CD14-positive monocyte (primary cell): ENCODE measurements at regions not wholly inside any gene's neighbourhood (a gene's known extent, or its start where the extent isn't known, plus 50 kb on each side); places are given as distances from the start of the nearest gene placed in this dataset.

Source experiments
- DNase-seq, 3 donors: peaks; one replicate each; pipeline ENCODE4 v3.0.0-alpha.2; 2011 to 2022
- H2AFZ ChIP-seq: 2 replicates; pipeline ENCODE4 v1.6.0; 2012; ENCODE audit warnings: mild to moderate bottlenecking, low read depth, low read length, inconsistent platforms; ENCODE audit not compliant: insufficient read depth, poor library complexity, severe bottlenecking
- H3K27ac ChIP-seq, 2 donors: 1 replicate in 1 of 2; 2 replicates in 1 of 2; pipeline ENCODE4 v1.5.1; 2012 to 2013; ENCODE audit warnings: low read length in 2 of 2, control low read depth in 1 of 2, inconsistent platforms in 1 of 2, low read depth in 1 of 2, mild to moderate bottlenecking in 1 of 2
- H3K27me3 ChIP-seq, 2 donors: one replicate each; pipeline versions ENCODE4 v1.6.0 to v1.6.1; 2011 to 2013; ENCODE audit warnings: low read length in 2 of 2; ENCODE audit not compliant: control insufficient read depth in 2 of 2, insufficient read depth in 2 of 2
- H3K36me3 ChIP-seq, 2 donors: replicated peaks in 1 of 2; 1 replicate in 1 of 2; 2 replicates in 1 of 2; pipeline versions ENCODE4 v1.5.1 to v1.6.1; 2012 to 2013; ENCODE audit warnings: low read length in 2 of 2, control low read depth in 1 of 2, inconsistent platforms in 1 of 2, mild to moderate bottlenecking in 1 of 2; ENCODE audit not compliant: insufficient read depth in 2 of 2, control insufficient read depth in 1 of 2
- H3K4me1 ChIP-seq, 2 donors: 1 replicate in 1 of 2; 2 replicates in 1 of 2; pipeline versions ENCODE4 v1.5.1 to v1.6.1; 2012 to 2013; ENCODE audit warnings: low read length in 2 of 2, control low read depth in 1 of 2, inconsistent platforms in 1 of 2, mild to moderate bottlenecking in 1 of 2, moderate library complexity in 1 of 2; ENCODE audit not compliant: insufficient read depth in 2 of 2, control insufficient read depth in 1 of 2
- H3K4me2 ChIP-seq: replicated peaks from 2 replicates; pipeline ENCODE3; 2012; ENCODE audit warnings: low read length, moderate library complexity, mild to moderate bottlenecking; ENCODE audit not compliant: poor library complexity, severe bottlenecking; ENCODE audit errors: extremely low read depth
- H3K4me3 ChIP-seq, 3 experiments: fragments of 200-600 bp in 1 of 3; sonication (generic) in 1 of 3; replicated peaks in 1 of 3; 1 replicate in 2 of 3; 2 replicates in 1 of 3; pipeline ENCODE4 v1.5.1; 2011 to 2013; ENCODE audit warnings: low read length in 3 of 3, mild to moderate bottlenecking in 3 of 3, control low read depth in 2 of 3, low read depth in 2 of 3, inconsistent platforms in 1 of 3, moderate library complexity in 1 of 3
- H3K79me2 ChIP-seq: 2 replicates; pipeline ENCODE4 v1.6.0; 2012; ENCODE audit warnings: mild to moderate bottlenecking, control low read depth, inconsistent platforms, low read length, moderate library complexity; ENCODE audit not compliant: insufficient read depth
- H3K9ac ChIP-seq: 2 replicates; pipeline ENCODE4 v1.6.0; 2017; ENCODE audit warnings: low read length, mild to moderate bottlenecking; ENCODE audit not compliant: insufficient read depth, poor library complexity, severe bottlenecking
- H3K9me3 ChIP-seq, 2 donors: replicated peaks in 1 of 2; 1 replicate in 1 of 2; 2 replicates in 1 of 2; pipeline versions ENCODE4 v1.5.1 to v1.6.1; 2012 to 2013; ENCODE audit warnings: low read length in 2 of 2, control low read depth in 1 of 2; ENCODE audit not compliant: control insufficient read depth in 1 of 2, insufficient read depth in 1 of 2
- H4K20me1 ChIP-seq: 2 replicates; pipeline ENCODE4 v1.6.0; 2012; ENCODE audit warnings: mild to moderate bottlenecking, low read length, control low read depth, moderate library complexity; ENCODE audit not compliant: insufficient read depth
- H3K27ac Mint-ChIP-seq, 7 donors: one replicate each; pipeline ENCODE4 v1.8.0; 2020; ENCODE audit warnings: mild to moderate bottlenecking in 7 of 7, mixed read lengths in 7 of 7, moderate library complexity in 6 of 7, inconsistent platforms in 2 of 7
- H3K27me3 Mint-ChIP-seq, 3 donors: one replicate each; pipeline ENCODE4 v1.8.0; 2021 to 2022; ENCODE audit warnings: low read depth in 3 of 3, mild to moderate bottlenecking in 3 of 3, mixed read lengths in 3 of 3, moderate library complexity in 3 of 3, inconsistent platforms in 1 of 3
- H3K36me3 Mint-ChIP-seq, 2 donors: one replicate each; pipeline ENCODE4 v1.8.0; 2020; ENCODE audit warnings: mixed read lengths in 2 of 2, inconsistent platforms in 1 of 2, mild to moderate bottlenecking in 1 of 2
- H3K4me1 Mint-ChIP-seq: one replicate; pipeline ENCODE4 v1.8.0; 2020; ENCODE audit warnings: mild to moderate bottlenecking, mixed read lengths
- H3K4me3 Mint-ChIP-seq, 2 donors: one replicate each; pipeline ENCODE4 v1.8.0; 2020; ENCODE audit warnings: mild to moderate bottlenecking in 2 of 2, mixed read lengths in 2 of 2, moderate library complexity in 1 of 2
- H3K9me3 Mint-ChIP-seq, 7 donors: one replicate each; pipeline ENCODE4 v1.8.0; 2020 to 2022; ENCODE audit warnings: mixed read lengths in 7 of 7, mild to moderate bottlenecking in 6 of 7, moderate library complexity in 6 of 7, inconsistent platforms in 2 of 7
- CTCF ChIP-seq: fragments of 200-600 bp; IDR thresholded peaks from one replicate; pipeline ENCODE4 v1.8.0; 2022; ENCODE audit warnings: antibody characterized with exemption, mild to moderate bottlenecking
- WGBS: methylation state at CpG from one replicate; pipeline ENCODE4 v1.1.5; 2013; ENCODE audit warnings: missing lambda C conversion rate; ENCODE audit not compliant: insufficient coverage; 5-methylcytosine and 5-hydroxymethylcytosine counted together
- intact Hi-C, 2 donors: fragments of 100-400 bp; cut with micrococcal nuclease; formaldehyde crosslinking; loops; one replicate each; pipeline versions ENCODE4 v1.15.0 to v1.15.1; 2023

GRCh38 chr15:35254062-35254461, 169.0 kb upstream of the NANOGP8 start:
- H3K9me3 Mint-ChIP-seq, result peaks cover 0 to 3% (median 0%) of the 10 kb centered on the region in 7 donors
- Histone ChIP-seq H2AFZ (no peak overlapping the region), H3K36me3 (no peaks in the 10 kb centered on the region), H3K4me3 (no peak overlapping the region), H3K4me2 (no peak overlapping the region), H3K79me2 (no peaks in the 10 kb centered on the region), H3K27ac (no peak overlapping the region), H4K20me1 (no peaks in the 10 kb centered on the region), H3K9me3 (no peaks in the 10 kb centered on the region), H3K9ac (no peak overlapping the region), H3K4me1 (no peaks in the 10 kb centered on the region), H3K27me3 (no peaks in the 10 kb centered on the region)
- no peaks in the 10 kb centered on the region for H3K27me3 Mint-ChIP-seq
- no peak overlapping the region for H3K4me3 Mint-ChIP-seq
- no peaks in the 10 kb centered on the region for H3K4me1 Mint-ChIP-seq
- intact Hi-C loops, result no loop called here
- H3K27ac Mint-ChIP-seq, result no peak overlapping the region
- no peak for DNase-seq
- no peaks in the 10 kb centered on the region for H3K36me3 Mint-ChIP-seq
- no peak for TF ChIP-seq CTCF
- 100% methylated on average over 1 of the region's 1 CpG for WGBS

- no peak for TF ChIP-seq CTCF
- no peak overlapping the region for H3K27ac Mint-ChIP-seq
- H3K4me1 ChIP-seq, result no peaks in the 10 kb centered on the region
- no peak overlapping the region for H3K27ac ChIP-seq
- peaks cover 0 to 7% (median 3%) of the 10 kb centered on the region in 7 donors for H3K9me3 Mint-ChIP-seq
- no peak overlapping the region for H2AFZ ChIP-seq
- no peaks in the 10 kb centered on the region for H3K9me3 ChIP-seq
- H3K4me1 Mint-ChIP-seq, result no peaks in the 10 kb centered on the region
- no peaks in the 10 kb centered on the region for H4K20me1 ChIP-seq
- no peaks in the 10 kb centered on the region for H3K27me3 Mint-ChIP-seq
- intact Hi-C loops, result no loop called here
- no peaks in the 10 kb centered on the region for H3K27me3 ChIP-seq
- WGBS, result no CpG with 5 or more reads among the region's 3 CpGs
- DNase-seq, result no peak
- H3K36me3 ChIP-seq, result no peaks in the 10 kb centered on the region
- H3K79me2 ChIP-seq, result no peaks in the 10 kb centered on the region
- no peak overlapping the region for H3K4me3 Mint-ChIP-seq
- H3K4me3 ChIP-seq, result no peak overlapping the region
- no peaks in the 10 kb centered on the region for H3K36me3 Mint-ChIP-seq
- H3K4me2 ChIP-seq, result no peak overlapping the region
- no peak overlapping the region for H3K9ac ChIP-seq
Measured at GRCh38 chr15:35252351-35252865, 167.3 kb upstream of the NANOGP8 start.
